ENCODE measurements at regions not wholly inside any gene's neighbourhood (a gene's known extent, or its start where the extent isn't known, plus 50 kb on each side); places are given as distances from the start of the nearest gene placed in this dataset.
"Not testable (repeated sequence)": the region's sequence is repeated elsewhere in the genome, so short reads cannot be mapped to it uniquely, and the experiment has no call there.

DNA sequence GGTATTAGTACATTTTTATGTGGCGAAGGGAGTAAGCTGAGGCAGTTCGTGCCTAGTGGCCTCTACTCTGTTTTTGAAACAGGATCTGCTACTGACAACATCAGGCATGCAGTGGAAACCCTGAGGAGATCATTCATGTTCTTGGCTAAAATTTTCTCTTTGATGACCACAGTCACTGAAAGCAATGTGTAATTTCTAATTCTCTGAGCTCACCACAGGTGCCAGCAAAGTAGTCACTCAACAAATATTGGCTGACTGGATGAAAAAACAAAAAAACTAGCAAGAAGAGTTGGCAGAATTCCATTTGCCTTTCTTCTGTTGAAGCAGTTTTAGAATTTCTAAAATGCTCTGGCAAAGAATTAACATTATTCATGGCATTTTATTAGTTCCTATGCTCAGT, 176.5 kb upstream of the KCTD7 start:
- Histone ChIP-seq H3K9me3 (no peaks in the 10 kb centered on the region), H3K4me1 (no peaks in the 10 kb centered on the region), H3K9ac (ENCODE audit: low read depth in 2 of 2, low read length in 2 of 2) (no peak overlapping the region), H3K4me3 (no peak overlapping the region), H3K27me3 (no peaks in the 10 kb centered on the region), H3K36me3 (no peaks in the 10 kb centered on the region), H3K27ac (no peak overlapping the region)
- intact Hi-C loops (cut with DNase I), result no loop called here
- TF ChIP-seq, protein P1, sequence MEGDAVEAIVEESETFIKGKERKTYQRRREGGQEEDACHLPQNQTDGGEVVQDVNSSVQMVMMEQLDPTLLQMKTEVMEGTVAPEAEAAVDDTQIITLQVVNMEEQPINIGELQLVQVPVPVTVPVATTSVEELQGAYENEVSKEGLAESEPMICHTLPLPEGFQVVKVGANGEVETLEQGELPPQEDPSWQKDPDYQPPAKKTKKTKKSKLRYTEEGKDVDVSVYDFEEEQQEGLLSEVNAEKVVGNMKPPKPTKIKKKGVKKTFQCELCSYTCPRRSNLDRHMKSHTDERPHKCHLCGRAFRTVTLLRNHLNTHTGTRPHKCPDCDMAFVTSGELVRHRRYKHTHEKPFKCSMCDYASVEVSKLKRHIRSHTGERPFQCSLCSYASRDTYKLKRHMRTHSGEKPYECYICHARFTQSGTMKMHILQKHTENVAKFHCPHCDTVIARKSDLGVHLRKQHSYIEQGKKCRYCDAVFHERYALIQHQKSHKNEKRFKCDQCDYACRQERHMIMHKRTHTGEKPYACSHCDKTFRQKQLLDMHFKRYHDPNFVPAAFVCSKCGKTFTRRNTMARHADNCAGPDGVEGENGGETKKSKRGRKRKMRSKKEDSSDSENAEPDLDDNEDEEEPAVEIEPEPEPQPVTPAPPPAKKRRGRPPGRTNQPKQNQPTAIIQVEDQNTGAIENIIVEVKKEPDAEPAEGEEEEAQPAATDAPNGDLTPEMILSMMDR (IDR thresholded peaks at IDR 0.05), result no peak
- DNase-seq, result no peak

DNA sequence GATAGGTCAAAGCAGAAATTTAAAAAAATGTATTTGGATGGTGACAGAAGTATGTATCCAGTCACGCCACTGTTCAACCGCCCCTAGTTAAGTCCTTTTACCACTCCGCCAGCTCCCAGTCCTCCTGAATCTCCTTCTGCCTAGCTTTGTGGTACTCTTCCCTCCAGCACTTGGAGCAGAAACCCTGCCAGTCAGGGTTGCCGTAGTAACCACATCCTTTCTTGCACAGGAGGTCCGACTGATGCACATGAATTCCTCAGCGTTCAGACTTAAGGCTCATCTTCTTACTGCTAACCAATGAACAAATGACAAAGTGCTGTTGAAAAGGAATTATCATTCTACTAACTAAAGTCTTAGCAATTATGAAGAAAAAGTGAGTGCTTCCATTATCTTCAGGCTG, 175.3 kb upstream of the KCTD7 start:
- Histone ChIP-seq H3K36me3 (no peaks in the 10 kb centered on the region), H3K4me1 (no peaks in the 10 kb centered on the region), H3K27me3 (no peaks in the 10 kb centered on the region), H3K9me3 (no peaks in the 10 kb centered on the region), H3K27ac (no peak overlapping the region), H3K4me3 (no peak overlapping the region), H3K9ac (ENCODE audit: low read depth in 2 of 2, low read length in 2 of 2) (no peak overlapping the region)
- intact Hi-C loops (cut with DNase I), result no loop called here
- DNase-seq, result no peak
- TF ChIP-seq, protein P1 (IDR thresholded peaks at IDR 0.05), result no peak

DNA sequence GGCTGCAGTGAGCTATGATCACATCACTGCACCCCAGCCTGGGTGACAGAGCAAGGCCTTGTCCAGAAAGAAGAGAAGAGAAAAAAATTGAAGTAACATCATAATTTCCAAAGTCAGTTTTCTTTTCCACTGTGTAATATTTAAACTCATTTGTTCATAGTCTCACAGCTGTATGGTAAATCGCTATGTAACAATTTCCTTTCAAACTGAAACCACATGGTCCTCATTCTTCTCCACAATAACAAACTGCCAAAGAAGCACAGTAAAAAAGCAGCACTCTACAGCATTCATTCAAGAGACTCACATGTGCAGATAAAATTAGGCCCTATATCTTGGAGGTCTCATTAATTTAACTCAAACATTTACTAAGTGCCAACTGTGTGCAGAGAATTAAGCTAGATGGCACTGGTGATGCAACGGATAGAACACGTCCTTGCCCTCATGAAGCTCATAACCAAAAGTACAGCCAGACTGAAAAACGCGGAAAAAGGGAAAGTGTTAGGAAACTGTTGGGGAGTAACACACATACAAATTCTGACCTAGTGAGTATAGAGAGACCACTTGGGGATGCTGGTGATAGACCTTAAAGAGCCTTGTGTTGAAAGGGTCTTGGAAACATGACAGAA, 174.0 kb upstream of the KCTD7 start:
- Histone ChIP-seq H3K27ac (no peak overlapping the region), H3K36me3 (no peaks in the 10 kb centered on the region), H3K9ac (ENCODE audit: low read depth in 2 of 2, low read length in 2 of 2) (no peak overlapping the region), H3K27me3 (no peaks in the 10 kb centered on the region), H3K4me3 (no peak overlapping the region), H3K4me1 (no peaks in the 10 kb centered on the region), H3K9me3 (no peaks in the 10 kb centered on the region)
- DNase-seq, result no peak
- TF ChIP-seq, protein P1 (IDR thresholded peaks at IDR 0.05), result no peak
- intact Hi-C loops (cut with DNase I), result no loop called here

DNA sequence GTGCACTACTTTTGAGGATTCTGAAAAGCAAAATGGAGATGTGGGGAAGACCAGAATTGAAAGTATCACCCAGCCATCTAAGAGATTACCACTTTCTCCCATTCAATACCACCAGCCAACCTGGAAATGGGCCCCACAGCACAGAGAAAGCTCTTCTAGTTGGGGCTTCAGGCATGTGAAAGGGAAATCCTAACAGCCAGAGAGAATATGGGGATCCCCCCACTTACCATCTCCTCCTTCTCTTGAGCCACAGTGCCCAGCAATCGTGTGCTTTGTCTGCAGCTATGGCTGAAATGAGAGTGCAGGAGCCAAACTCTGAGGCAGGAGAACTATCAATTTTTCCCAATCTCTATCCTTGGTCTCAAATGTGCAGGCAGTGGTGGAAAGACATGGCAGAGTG, 173.2 kb upstream of the KCTD7 start:
- H3K9ac ChIP-seq (ENCODE audit: low read depth in 2 of 2, low read length in 2 of 2); intact Hi-C loops (cut with DNase I); H3K27me3 ChIP-seq; DNase-seq; H3K4me1 ChIP-seq; H3K36me3 ChIP-seq; H3K9me3 ChIP-seq; H3K27ac ChIP-seq; H3K4me3 ChIP-seq: not testable (repeated sequence)

DNA sequence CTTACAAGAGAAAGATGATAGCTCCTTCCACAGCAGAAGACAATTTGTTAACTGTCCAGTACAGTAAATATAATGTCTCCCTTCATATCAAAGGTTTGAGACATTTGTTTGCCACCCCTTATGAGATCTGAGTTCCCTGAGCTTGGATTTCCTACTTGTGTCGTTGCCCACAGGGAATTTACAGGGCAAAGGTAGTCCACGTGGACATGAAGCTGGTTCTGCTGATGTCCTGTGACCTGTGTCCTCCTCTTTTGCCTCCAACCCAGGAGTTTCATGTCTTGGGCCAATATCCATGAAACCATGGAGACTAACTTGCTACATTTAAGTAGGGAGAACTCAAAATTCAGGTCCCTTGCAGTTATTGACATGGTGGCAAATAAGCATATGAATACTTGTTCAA, 172.2 kb upstream of the KCTD7 start:
- H3K9ac ChIP-seq (ENCODE audit: low read depth in 2 of 2, low read length in 2 of 2); H3K9me3 ChIP-seq; H3K27ac ChIP-seq; intact Hi-C loops (cut with DNase I); H3K27me3 ChIP-seq; H3K4me1 ChIP-seq; DNase-seq; H3K4me3 ChIP-seq; H3K36me3 ChIP-seq: not testable (repeated sequence)

DNA sequence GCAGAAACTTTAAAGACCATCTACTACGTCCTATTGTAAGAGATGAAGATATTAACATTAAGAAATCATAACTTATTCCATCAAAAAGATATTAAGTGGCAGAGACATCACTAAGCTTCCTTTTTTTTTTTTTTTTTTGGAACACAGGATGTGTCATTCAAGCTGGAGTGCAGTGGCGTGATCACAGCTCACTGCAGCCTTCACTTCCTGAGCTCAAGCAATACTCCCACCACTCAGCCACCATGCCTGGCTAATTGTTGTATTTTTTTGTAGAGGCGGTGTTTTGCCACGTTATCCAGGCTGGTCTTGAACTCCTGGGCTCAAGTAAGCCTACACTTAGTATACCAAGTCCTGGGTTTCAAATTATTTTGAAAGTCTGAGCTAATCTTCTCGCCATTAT, 169.7 kb upstream of the KCTD7 start:
- H3K4me1 ChIP-seq; H3K4me3 ChIP-seq; H3K9me3 ChIP-seq; DNase-seq; H3K27ac ChIP-seq; H3K9ac ChIP-seq (ENCODE audit: low read depth in 2 of 2, low read length in 2 of 2); intact Hi-C loops (cut with DNase I); H3K36me3 ChIP-seq; H3K27me3 ChIP-seq: not testable (repeated sequence)

DNA sequence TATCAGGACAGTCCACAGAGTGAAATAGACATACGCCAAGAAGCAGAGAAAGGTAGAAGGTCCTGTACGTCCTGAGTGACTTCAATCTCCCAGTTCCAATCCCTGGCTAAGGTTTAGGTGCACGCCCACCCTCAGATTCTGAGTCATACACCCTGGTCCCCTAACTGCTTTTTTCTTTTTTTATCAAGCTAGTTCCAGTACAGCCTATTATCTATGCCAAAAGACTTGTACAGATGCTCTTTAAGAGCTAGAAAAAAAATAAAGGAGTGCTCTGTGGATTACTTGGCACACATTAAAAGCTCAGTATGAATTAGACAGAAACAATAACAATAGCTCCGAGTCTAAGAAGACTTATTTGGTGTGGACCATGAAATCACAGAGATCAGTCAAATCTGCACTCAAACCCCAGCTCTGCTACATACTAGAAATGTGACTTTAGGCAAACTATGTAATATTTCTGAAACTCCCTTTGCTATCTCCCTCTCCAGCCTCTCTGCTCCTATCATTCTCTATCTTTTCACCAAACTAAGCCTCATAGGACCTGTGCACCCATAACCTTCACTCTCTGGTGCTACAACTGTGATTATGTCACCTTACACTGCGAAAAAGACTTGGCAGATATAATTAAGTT, 168.8 kb upstream of the KCTD7 start:
- intact Hi-C loops (cut with DNase I); H3K9ac ChIP-seq (ENCODE audit: low read depth in 2 of 2, low read length in 2 of 2); H3K9me3 ChIP-seq; H3K4me1 ChIP-seq; H3K4me3 ChIP-seq; H3K36me3 ChIP-seq; H3K27ac ChIP-seq; DNase-seq; H3K27me3 ChIP-seq: not testable (repeated sequence)
